ENCODE measurements at regions not wholly inside any gene's neighbourhood (a gene's known extent, or its start where the extent isn't known, plus 50 kb on each side); places are given as distances from the start of the nearest gene placed in this dataset.

DNA sequence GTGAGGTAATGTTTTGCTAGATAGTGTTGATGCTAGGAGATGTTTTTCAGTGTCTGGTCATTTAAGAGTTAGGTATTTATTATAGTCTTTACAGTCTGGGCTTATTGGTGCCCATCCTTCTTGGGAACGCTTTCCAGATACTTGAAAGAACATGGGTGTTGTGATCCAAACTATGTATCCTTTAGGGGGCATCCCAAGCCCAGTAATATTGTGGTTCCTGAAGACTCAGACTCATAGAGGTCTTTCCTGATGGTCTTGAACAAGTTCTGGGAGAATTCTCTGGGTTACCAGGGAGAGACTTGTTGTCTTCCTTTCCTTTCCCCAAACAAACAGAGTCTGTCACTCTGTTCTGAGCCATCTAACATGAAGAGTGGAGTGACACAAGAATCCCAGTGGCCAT is 99.7 kb upstream of the LRRC3B start:
- no peak for DNase-seq (ENCODE audit: low spot score)

DNA sequence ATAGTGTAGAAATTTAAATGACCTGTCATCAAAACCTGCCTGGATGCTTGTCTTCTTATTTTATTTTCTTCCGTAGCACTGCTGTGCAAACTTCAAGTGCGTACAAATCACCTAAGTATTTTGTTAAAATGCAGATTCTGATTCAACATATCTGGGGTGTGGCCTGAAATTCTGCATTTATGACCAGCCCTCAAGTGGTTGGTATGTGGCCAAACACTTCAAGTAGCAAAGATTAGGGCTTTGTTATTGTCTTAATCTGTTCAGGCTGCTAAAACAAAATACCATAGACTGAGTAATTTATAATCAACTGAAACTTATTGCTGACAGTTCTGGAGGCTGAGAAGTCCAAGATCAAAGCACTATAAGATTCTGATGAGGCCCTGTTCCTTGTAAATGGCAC is 97.6 kb upstream of the LRRC3B start:
- no peak for DNase-seq (ENCODE audit: low spot score)

DNA sequence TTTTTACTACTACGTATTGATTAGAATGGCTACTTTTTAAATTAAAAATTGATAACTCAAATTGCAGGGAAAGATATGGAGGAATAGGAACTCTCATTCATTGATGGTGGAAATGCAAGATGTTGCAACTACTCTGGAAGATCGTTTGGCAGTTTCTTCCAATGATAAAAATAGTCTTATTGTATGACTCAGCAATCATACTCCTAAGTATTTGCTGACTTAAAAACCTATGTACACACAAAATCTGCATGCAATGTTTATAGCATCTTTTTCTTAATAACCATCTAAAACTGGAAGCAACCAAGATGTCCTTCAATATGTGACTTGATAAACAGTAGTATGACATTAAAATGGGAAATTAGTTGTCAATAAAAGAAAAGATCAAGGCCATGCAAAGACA is 87.4 kb upstream of the LRRC3B start:
- DNase-seq (ENCODE audit: low spot score): no peak

DNA sequence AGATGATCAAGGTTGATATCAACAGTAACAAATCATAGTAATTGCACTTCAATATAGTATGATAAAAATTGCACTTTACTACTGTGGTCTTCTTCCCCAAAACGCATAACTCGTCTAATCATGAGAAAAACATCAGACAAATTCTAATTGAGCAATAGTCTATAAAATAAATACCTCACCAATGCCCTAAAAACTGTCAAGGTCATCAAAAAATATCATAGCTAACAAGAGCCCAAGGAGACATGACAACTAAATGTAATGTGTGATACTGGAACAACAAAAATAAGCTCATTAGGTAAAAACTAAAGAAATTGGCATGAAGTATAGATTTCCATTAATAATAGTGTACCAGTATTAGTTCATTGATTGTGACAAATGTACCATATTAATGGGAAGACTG is 85.6 kb upstream of the LRRC3B start:
- no peak for DNase-seq (ENCODE audit: low spot score)

DNA sequence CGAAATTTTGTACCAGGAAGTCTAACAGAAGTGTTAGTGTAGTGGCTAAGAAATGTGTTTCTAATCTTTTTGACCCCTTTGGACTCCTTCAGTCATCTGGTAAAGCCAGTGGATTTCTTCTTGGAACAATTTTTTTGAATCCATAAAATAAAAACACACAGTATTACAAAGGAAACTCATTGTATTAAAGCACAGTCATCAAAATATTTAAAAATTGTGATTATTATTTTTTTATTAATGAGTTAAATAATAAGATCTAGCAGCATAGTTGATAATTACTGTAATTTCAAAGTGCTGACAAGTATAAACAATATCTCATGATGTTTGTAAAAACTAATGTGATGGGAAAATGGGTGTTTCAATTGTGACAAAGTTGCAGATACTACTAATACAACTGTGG is 72.2 kb upstream of the LRRC3B start:
- DNase-seq (ENCODE audit: low spot score): no peak

DNA sequence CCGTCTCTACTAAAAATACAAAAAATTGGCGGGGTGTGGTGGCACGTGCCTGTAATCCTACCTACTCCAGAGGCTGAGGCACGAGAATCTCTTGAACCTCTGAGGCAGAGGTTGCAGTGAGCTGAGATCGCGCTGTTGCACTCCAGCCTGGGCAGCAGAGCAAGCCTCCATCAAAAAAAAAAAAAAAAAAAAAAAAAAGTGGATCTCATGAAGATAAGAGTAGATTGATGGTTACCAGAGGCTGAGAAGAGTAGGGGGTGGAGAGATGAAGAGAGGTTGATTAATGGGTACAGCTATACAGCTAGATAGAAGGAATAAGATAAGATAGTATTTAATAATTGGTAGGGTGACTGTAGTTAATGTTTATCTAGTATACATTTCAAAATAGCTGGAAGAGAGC is 65.9 kb upstream of the LRRC3B start:
- no peak for DNase-seq (ENCODE audit: low spot score)

DNA sequence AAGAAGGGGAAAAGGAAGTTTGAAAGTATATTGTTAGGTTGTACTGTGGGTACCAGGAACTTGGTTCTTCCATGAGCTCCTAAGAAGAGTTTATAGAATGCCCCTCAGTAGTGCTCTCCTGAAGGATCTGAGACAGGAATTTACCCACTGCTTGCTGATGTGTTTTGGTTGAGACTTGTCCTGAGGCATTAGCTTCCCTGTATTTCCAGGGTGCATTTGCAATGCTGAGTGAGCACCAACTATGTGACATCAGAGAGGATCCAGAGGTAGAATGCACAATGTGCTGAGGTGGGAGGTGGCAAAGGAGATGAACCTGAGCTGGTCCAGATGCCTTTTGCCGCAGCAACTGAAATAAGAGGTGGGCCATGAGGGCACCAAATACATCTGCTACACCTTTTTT is 64.3 kb upstream of the LRRC3B start:
- no peak for DNase-seq (ENCODE audit: low spot score)

DNA sequence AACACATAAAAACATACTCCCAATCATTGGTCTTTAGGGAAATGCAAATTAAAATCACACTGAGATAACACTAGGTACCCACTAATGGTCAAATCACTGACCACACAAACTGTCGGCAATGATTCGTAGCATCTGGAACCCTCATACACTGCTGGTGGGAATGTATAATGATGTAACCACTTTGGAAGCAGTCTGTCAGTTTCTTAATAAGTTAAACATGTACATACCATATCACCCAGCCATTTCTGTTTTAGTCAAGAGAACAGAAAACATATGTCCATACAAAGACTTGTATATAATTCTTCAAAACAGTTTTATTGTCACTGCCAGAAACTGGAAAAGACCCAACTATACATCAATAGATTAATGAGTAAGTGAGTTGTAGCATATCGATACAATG is 63.3 kb upstream of the LRRC3B start:
- DNase-seq (ENCODE audit: low spot score): no peak

DNA sequence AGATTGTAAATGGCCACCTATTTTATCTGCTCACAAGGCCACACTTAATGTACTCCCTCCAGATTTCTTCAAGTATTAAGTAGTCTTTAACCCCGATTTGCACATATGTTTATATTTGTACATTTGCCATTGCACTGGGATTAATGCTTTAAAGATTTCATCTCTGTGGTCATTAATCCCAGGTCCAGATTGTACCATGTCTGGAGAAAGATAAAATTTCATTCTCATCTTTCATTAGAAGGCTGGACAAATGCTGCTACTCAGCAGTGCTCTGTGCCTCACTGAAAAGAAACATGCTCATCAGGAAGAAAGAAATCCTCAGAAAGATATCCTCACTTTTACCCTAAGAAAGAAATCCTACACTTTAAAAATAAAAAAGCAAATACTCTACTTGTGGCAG is 62.5 kb upstream of the LRRC3B start:
- no peak for DNase-seq (ENCODE audit: low spot score)

DNA sequence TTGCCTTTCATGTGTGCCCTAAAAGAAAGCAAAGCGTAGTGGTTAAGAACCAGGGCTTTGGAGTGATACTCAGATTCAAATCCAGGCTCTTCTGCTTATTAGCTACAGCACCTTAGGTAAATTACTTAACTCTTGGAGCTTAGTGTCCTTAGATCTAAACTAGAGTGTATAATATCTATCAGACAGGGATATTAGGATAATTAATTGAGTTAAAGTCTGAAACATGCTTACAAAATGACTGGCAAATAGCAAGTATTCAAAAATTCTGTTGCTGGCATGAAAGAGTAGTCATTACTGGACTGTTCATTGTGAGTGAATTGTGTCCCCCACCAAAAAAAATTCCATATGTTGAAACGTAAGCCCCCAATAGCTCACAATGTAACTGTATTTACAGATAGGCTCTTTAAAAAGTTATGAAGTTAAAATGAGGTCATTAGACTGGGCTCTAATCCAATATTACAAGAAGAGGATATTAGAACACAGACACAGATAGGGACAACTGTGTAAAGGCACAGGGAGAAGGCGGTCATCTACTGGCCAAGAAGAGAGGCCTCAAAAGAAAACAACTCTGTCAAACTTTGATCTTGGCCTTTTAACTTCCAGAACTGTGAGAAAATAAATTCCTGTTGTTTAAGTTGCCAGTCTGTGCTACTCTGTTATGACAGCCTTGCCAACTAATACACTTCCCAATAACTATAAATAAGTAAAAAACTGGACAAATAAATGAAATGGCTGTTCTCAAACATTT is 60.4 kb upstream of the LRRC3B start:
- DNase-seq (ENCODE audit: low spot score): no peak
